ENCODE measurements at regions not wholly inside any gene's neighbourhood (a gene's known extent, or its start where the extent isn't known, plus 50 kb on each side); places are given as distances from the start of the nearest gene placed in this dataset.

- Histone ChIP-seq H3K27ac (no peak overlapping the region), H3K36me3 (no peaks in the 10 kb centered on the region), H3K4me1 (no peaks in the 10 kb centered on the region), H3K9me3 (no peaks in the 10 kb centered on the region), H3K27me3 (no peaks in the 10 kb centered on the region), H3K4me3 (no peak overlapping the region)
- peak; percentile 62 to 84 (median 76) for DNase-seq
- peak; percentile 85 to 98 (median 92) for ATAC-seq
- intact Hi-C loops (cut with DNase I) = loop anchor here in 2 of 3 donors (10.0 kb wide), 2 partner anchors 88 to 228 kb away; partner anchors contain the start of gene SHANK2 (in 1 of the 2)
- no peak for FAIRE-seq
- peak; percentile 54 to 63 (median 54) for TF ChIP-seq CTCF (IDR thresholded peaks at IDR 0.05)
- 49 to 54% methylated on average over 20 of the region's 20 CpGs for WGBS, 2 donors
Measured at GRCh38 chr11:71342951-71343827, 90.8 kb upstream of the SHANK2 start.

GRCh38 chr11:71342116-71342515, 89.7 kb upstream of the SHANK2 start:
- ATAC-seq = no peak
- 72 to 81% methylated on average over 13 of the region's 13 CpGs for WGBS, 2 donors
- no peak for TF ChIP-seq CTCF (IDR thresholded peaks at IDR 0.05)
- Histone ChIP-seq H3K27ac (no peak overlapping the region), H3K36me3 (no peaks in the 10 kb centered on the region), H3K4me3 (no peak overlapping the region), H3K4me1 (no peaks in the 10 kb centered on the region), H3K9me3 (no peaks in the 10 kb centered on the region), H3K27me3 (no peaks in the 10 kb centered on the region)
- intact Hi-C loops (cut with DNase I) = loop anchor here in 2 of 3 donors (10.0 kb wide), 2 partner anchors 87 to 227 kb away; partner anchors contain the start of gene SHANK2 (in 1 of the 2)
- no peak for FAIRE-seq
- no peak for DNase-seq

- WGBS, 2 donors = 81 to 91% methylated on average over 9 of the region's 9 CpGs
Measured at GRCh38 chr11:71341596-71341995, 89.2 kb upstream of the SHANK2 start.

GRCh38 chr11:71341173-71341572, 88.8 kb upstream of the SHANK2 start:
- intact Hi-C loops (cut with DNase I) = loop anchor here in 2 of 3 donors (10.0 kb wide), 2 partner anchors 86 to 226 kb away; partner anchors contain the start of gene SHANK2 (in 1 of the 2)

More at GRCh38 chr11:71341596-71341995, 89.2 kb upstream of the SHANK2 start:
- H3K9me3 ChIP-seq = no peaks in the 10 kb centered on the region
- no peaks in the 10 kb centered on the region for H3K27me3 ChIP-seq
- intact Hi-C loops (cut with DNase I) = loop anchor here in 2 of 3 donors (10.0 kb wide), 2 partner anchors 87 to 227 kb away; partner anchors contain the start of gene SHANK2 (in 1 of the 2)
- H3K36me3 ChIP-seq = no peaks in the 10 kb centered on the region
- H3K4me1 ChIP-seq = no peaks in the 10 kb centered on the region
- no peak for FAIRE-seq
- no peak overlapping the region for H3K27ac ChIP-seq
- TF ChIP-seq CTCF (IDR thresholded peaks at IDR 0.05) = no peak
- DNase-seq = no peak
- H3K4me3 ChIP-seq = no peak overlapping the region
- ATAC-seq = no peak

More at GRCh38 chr11:71341173-71341572, 88.8 kb upstream of the SHANK2 start:
- WGBS, 2 donors = 84% methylated on average over 7 to 8 of the region's 8 CpGs
- ATAC-seq (no peak), FAIRE-seq (no peak), DNase-seq (no peak)
- Histone ChIP-seq H3K27ac (no peak overlapping the region), H3K4me1 (no peaks in the 10 kb centered on the region), H3K9me3 (no peaks in the 10 kb centered on the region), H3K4me3 (no peak overlapping the region), H3K27me3 (no peaks in the 10 kb centered on the region), H3K36me3 (no peaks in the 10 kb centered on the region)
- TF ChIP-seq CTCF (IDR thresholded peaks at IDR 0.05) = no peak
